ENCODE measurements at regions not wholly inside any gene's neighbourhood (a gene's known extent, or its start where the extent isn't known, plus 50 kb on each side); places are given as distances from the start of the nearest gene placed in this dataset.

DNA sequence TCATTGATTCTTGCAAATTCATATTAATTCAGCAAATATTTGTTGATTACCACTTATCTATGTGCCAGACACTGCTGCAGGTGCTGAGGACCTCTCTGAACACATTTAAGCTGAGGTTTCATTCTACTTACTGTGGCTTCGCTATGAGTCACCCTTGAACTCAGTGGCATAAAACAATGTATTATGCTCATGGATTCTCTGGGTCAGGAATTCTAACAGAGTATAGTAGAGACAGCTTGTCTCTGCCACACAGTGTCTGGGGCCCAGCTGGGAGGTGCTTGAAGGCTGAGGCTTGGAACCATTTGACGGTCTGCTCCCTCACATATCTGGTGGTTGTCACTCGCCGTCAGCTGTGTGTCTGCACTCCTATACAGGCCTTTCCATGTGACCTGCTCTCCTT is 124.3 kb upstream of the NR3C1 start:
- no peak overlapping the region for H2AFZ ChIP-seq (ENCODE audit: insufficient read depth, low read depth, low read length, poor library complexity, severe bottlenecking)
- intact Hi-C loops (cut with micrococcal nuclease): no loop called here

DNA sequence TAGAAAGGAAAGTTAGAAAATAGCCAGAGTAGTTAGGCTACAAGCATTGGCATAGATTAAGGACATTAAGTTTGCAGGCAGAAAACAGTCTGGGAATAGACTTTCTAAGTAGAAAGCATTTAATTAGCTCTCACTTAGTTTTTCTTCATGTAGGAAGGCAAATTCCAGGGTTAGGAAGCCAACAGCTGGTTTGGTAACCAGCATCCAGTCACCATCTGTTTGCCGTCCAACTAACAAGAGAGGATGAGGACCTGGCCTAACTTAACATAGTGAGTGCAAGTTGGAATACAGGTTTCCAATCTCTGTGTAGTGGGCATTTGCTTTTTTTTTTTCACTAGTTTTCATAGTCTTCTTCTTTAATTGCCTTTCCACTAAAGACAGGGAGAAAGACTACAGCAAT is 121.7 kb upstream of the NR3C1 start:
- H3K27me3 ChIP-seq (ENCODE audit: control insufficient read depth in 2 of 2, insufficient read depth in 2 of 2, low read length in 2 of 2): no peaks in the 10 kb centered on the region
- no peaks in the 10 kb centered on the region for H3K9me3 ChIP-seq (replicated peaks in 1 of 2; ENCODE audit: control insufficient read depth in 1 of 2, insufficient read depth in 1 of 2, low read length in 2 of 2)
- Mint-ChIP-seq H3K36me3 (no peaks in the 10 kb centered on the region), H3K27ac (no peak overlapping the region), H3K4me3 (no peak overlapping the region), H3K9me3 (peaks cover 0 to 2% (median 0%) of the 10 kb centered on the region in 7 donors), H3K4me1 (no peaks in the 10 kb centered on the region), H3K27me3 (ENCODE audit: low read depth in 3 of 3) (peaks cover 0 to 4% (median 2%) of the 10 kb centered on the region in 3 donors)
- no peak overlapping the region for H2AFZ ChIP-seq (ENCODE audit: insufficient read depth, low read depth, low read length, poor library complexity, severe bottlenecking)
- WGBS (ENCODE audit: insufficient coverage): no CpG with 5 or more reads among the region's 1 CpG
- H3K4me2 ChIP-seq (replicated peaks; ENCODE audit: extremely low read depth, low read length, poor library complexity, severe bottlenecking): no peak overlapping the region
- no peak for DNase-seq
- no peak overlapping the region for H3K9ac ChIP-seq (ENCODE audit: insufficient read depth, low read length, poor library complexity, severe bottlenecking)
- intact Hi-C loops (cut with micrococcal nuclease): no loop called here
- no peaks in the 10 kb centered on the region for H3K36me3 ChIP-seq (replicated peaks in 1 of 2; ENCODE audit: control insufficient read depth in 1 of 2, insufficient read depth in 2 of 2, low read length in 2 of 2)
- H4K20me1 ChIP-seq (ENCODE audit: insufficient read depth, low read length): no peaks in the 10 kb centered on the region
- no peak overlapping the region for H3K4me3 ChIP-seq (replicated peaks in 1 of 3; ENCODE audit: low read depth in 2 of 3, low read length in 3 of 3)
- no peaks in the 10 kb centered on the region for H3K79me2 ChIP-seq (ENCODE audit: insufficient read depth, low read length)
- H3K27ac ChIP-seq (ENCODE audit: low read depth in 1 of 2, low read length in 2 of 2): no peak overlapping the region
- TF ChIP-seq, protein P1, sequence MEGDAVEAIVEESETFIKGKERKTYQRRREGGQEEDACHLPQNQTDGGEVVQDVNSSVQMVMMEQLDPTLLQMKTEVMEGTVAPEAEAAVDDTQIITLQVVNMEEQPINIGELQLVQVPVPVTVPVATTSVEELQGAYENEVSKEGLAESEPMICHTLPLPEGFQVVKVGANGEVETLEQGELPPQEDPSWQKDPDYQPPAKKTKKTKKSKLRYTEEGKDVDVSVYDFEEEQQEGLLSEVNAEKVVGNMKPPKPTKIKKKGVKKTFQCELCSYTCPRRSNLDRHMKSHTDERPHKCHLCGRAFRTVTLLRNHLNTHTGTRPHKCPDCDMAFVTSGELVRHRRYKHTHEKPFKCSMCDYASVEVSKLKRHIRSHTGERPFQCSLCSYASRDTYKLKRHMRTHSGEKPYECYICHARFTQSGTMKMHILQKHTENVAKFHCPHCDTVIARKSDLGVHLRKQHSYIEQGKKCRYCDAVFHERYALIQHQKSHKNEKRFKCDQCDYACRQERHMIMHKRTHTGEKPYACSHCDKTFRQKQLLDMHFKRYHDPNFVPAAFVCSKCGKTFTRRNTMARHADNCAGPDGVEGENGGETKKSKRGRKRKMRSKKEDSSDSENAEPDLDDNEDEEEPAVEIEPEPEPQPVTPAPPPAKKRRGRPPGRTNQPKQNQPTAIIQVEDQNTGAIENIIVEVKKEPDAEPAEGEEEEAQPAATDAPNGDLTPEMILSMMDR (IDR thresholded peaks at IDR 0.05): no peak
- H3K4me1 ChIP-seq (ENCODE audit: control insufficient read depth in 1 of 2, insufficient read depth in 2 of 2, low read length in 2 of 2): no peaks in the 10 kb centered on the region

More for the DNA sequence above, 124.3 kb upstream of the NR3C1 start:
- Mint-ChIP-seq H3K4me3 (no peak overlapping the region), H3K27me3 (ENCODE audit: low read depth in 3 of 3) (peaks cover 0 to 4% (median 0%) of the 10 kb centered on the region in 3 donors), H3K4me1 (no peaks in the 10 kb centered on the region), H3K36me3 (no peaks in the 10 kb centered on the region), H3K27ac (no peak overlapping the region), H3K9me3 (peaks cover 0 to 7% (median 2%) of the 10 kb centered on the region in 7 donors)
- no peaks in the 10 kb centered on the region for H3K79me2 ChIP-seq (ENCODE audit: insufficient read depth, low read length)
- WGBS (ENCODE audit: insufficient coverage): 100% methylated on average over 1 of the region's 4 CpGs
- H3K36me3 ChIP-seq (replicated peaks in 1 of 2; ENCODE audit: control insufficient read depth in 1 of 2, insufficient read depth in 2 of 2, low read length in 2 of 2): no peaks in the 10 kb centered on the region
- no peak overlapping the region for H3K27ac ChIP-seq (ENCODE audit: low read depth in 1 of 2, low read length in 2 of 2)
- no peaks in the 10 kb centered on the region for H4K20me1 ChIP-seq (ENCODE audit: insufficient read depth, low read length)
- no peak overlapping the region for H3K4me2 ChIP-seq (replicated peaks; ENCODE audit: extremely low read depth, low read length, poor library complexity, severe bottlenecking)
- no peaks in the 10 kb centered on the region for H3K27me3 ChIP-seq (ENCODE audit: control insufficient read depth in 2 of 2, insufficient read depth in 2 of 2, low read length in 2 of 2)
- H3K4me3 ChIP-seq (replicated peaks in 1 of 3; ENCODE audit: low read depth in 2 of 3, low read length in 3 of 3): no peak overlapping the region
- TF ChIP-seq, protein P1 (IDR thresholded peaks at IDR 0.05): no peak
- H3K9ac ChIP-seq (ENCODE audit: insufficient read depth, low read length, poor library complexity, severe bottlenecking): no peak overlapping the region
- DNase-seq: no peak
- no peaks in the 10 kb centered on the region for H3K4me1 ChIP-seq (ENCODE audit: control insufficient read depth in 1 of 2, insufficient read depth in 2 of 2, low read length in 2 of 2)
- no peaks in the 10 kb centered on the region for H3K9me3 ChIP-seq (replicated peaks in 1 of 2; ENCODE audit: control insufficient read depth in 1 of 2, insufficient read depth in 1 of 2, low read length in 2 of 2)
